HG03135 (cell line): ENCODE measurements at regions not wholly inside any gene's neighbourhood (a gene's known extent, or its start where the extent isn't known, plus 50 kb on each side); places are given as distances from the start of the nearest gene placed in this dataset.

Source experiments
- ATAC-seq: cut with Tn5 transposase; IDR thresholded peaks from one replicate; pipeline ENCODE4 v1.9.1; 2021; ENCODE audit warnings: mild to moderate bottlenecking, moderate library complexity; ENCODE audit not compliant: unreplicated experiment

GRCh38 chr4:110953191-110953590 lies 330.3 kb upstream of the PITX2 start:
- ATAC-seq = no peak

GRCh38 chr4:110953898-110954297 lies 331.0 kb upstream of the PITX2 start:
- ATAC-seq = no peak

GRCh38 chr4:110955748-110956147 lies 332.9 kb upstream of the PITX2 start:
- no peak for ATAC-seq

- ATAC-seq = no peak
These were observed 336.3 kb upstream of the PITX2 start for GRCh38 chr4:110959041-110959643.

GRCh38 chr4:110961066-110961465 lies 338.2 kb upstream of the PITX2 start:
- ATAC-seq = no peak

GRCh38 chr4:110962616-110963015 lies 339.7 kb upstream of the PITX2 start:
- no peak for ATAC-seq

- ATAC-seq = no peak
These were observed 340.9 kb upstream of the PITX2 start for GRCh38 chr4:110963662-110964280.

GRCh38 chr4:110967936-110968335 lies 345.1 kb upstream of the PITX2 start:
- ATAC-seq = no peak

- ATAC-seq = peak; percentile 88
These were observed 347.8 kb upstream of the PITX2 start for GRCh38 chr4:110970642-110971041.

- no peak for ATAC-seq
These were observed 352.5 kb upstream of the PITX2 start for GRCh38 chr4:110975338-110975737.

- no peak for ATAC-seq
These were observed 354.7 kb upstream of the PITX2 start for GRCh38 chr4:110977554-110977953.

GRCh38 chr4:110978761-110979160 lies 355.9 kb upstream of the PITX2 start:
- no peak for ATAC-seq

GRCh38 chr4:110982486-110982885 lies 359.6 kb upstream of the PITX2 start:
- ATAC-seq = no peak

GRCh38 chr4:110988722-110989121 lies 365.8 kb upstream of the PITX2 start:
- no peak for ATAC-seq

GRCh38 chr4:110989125-110989524 lies 366.2 kb upstream of the PITX2 start:
- ATAC-seq = no peak

GRCh38 chr4:110994781-110995180 lies 371.9 kb upstream of the PITX2 start:
- no peak for ATAC-seq

- no peak for ATAC-seq
These were observed 375.4 kb upstream of the PITX2 start for GRCh38 chr4:110998320-110998719.

GRCh38 chr4:111011458-111011857 lies 388.6 kb upstream of the PITX2 start:
- no peak for ATAC-seq

GRCh38 chr4:111013846-111014245 lies 391.0 kb upstream of the PITX2 start:
- ATAC-seq = no peak

- ATAC-seq = no peak
These were observed 391.7 kb upstream of the PITX2 start for GRCh38 chr4:111014537-111014936.

GRCh38 chr4:111016416-111016815 lies 393.5 kb upstream of the PITX2 start:
- no peak for ATAC-seq

GRCh38 chr4:111018216-111018615 lies 395.3 kb upstream of the PITX2 start:
- ATAC-seq = no peak

GRCh38 chr4:111020476-111020875 lies 397.6 kb upstream of the PITX2 start:
- ATAC-seq = no peak
